ENCODE measurements at regions not wholly inside any gene's neighbourhood (a gene's known extent, or its start where the extent isn't known, plus 50 kb on each side); places are given as distances from the start of the nearest gene placed in this dataset.

- DNase-seq (ENCODE audit: low read depth in 2 of 2), result no peak
- no peak for TF ChIP-seq CTCF (IDR thresholded peaks at IDR 0.05; ENCODE audit: low read depth, low read length)
- H3K4me3 ChIP-seq (replicated peaks in 1 of 2; ENCODE audit: low read depth in 2 of 2, low read length in 2 of 2), result no peak overlapping the region
These were observed 59.6 kb upstream of the SPDEF start for GRCh38 chr6:34615574-34616226.

DNA sequence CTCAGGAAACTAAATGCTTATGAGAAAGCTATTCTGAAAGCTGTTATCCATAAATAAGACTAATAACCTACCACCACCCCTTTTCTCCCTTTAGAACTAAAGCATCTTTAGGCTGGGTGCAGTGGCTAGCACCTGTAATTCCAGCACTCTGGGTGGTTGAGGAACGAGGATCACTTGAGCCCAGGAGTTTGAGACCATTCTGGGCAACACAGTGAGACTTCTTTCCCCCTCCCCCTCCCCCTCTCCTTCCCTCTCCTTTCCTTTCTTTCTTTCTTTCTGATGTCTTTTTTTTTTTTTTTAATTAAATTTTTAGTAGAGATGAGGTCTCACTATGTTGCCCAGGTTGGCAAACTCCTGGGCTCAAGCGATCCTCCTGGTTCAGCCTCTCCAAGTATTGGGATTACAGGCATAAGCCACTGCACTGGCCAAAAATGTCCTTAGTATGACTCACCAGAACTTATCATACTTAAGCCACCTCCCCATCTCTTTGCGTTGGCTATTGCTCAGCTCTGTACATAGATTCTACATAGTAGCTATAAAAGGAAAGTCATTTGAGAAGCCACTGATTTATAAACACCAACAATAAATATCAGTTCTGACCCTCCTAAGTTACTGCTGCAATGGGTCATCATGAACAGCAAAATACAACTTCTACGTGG is 54.8 kb upstream of the SPDEF start:
- TF ChIP-seq CTCF (IDR thresholded peaks at IDR 0.05; ENCODE audit: low read depth, low read length), result no peak
- H3K4me3 ChIP-seq (replicated peaks in 1 of 2; ENCODE audit: low read depth in 2 of 2, low read length in 2 of 2), result no peak overlapping the region
- DNase-seq (ENCODE audit: low read depth in 2 of 2), result peak; percentile 83 to 91

GRCh38 chr6:34608321-34609091 is 52.4 kb upstream of the SPDEF start:
- TF ChIP-seq CTCF (IDR thresholded peaks at IDR 0.05; ENCODE audit: low read depth, low read length), result no peak
- H3K4me3 ChIP-seq (replicated peaks in 1 of 2; ENCODE audit: low read depth in 2 of 2, low read length in 2 of 2), result no peak overlapping the region
- peak in 1 of 2 donors; percentile 24 for DNase-seq (ENCODE audit: low read depth in 2 of 2)

GRCh38 chr6:34606477-34607265 is 50.5 kb upstream of the SPDEF start:
- no peak overlapping the region for H3K4me3 ChIP-seq (replicated peaks in 1 of 2; ENCODE audit: low read depth in 2 of 2, low read length in 2 of 2)
- TF ChIP-seq CTCF (IDR thresholded peaks at IDR 0.05; ENCODE audit: low read depth, low read length), result no peak
- DNase-seq (ENCODE audit: low read depth in 2 of 2), result no peak
